A673 (cell line): ENCODE measurements at regions not wholly inside any gene's neighbourhood (a gene's known extent, or its start where the extent isn't known, plus 50 kb on each side); places are given as distances from the start of the nearest gene placed in this dataset.

Source experiments
- CTCF ChIP-seq: fragments of 300-800, 200-600 bp; sonication (generic); conservative IDR thresholded peaks from 2 replicates; pipeline ENCODE4 v1.5.1; 2017; ENCODE audit warnings: low read depth, mild to moderate bottlenecking, antibody characterized with exemption, low read length, moderate library complexity, mixed read lengths
- EZH2 ChIP-seq: fragments of 200-600 bp; sonication (generic); IDR thresholded peaks from 2 replicates; pipeline ENCODE4 v1.6.1; 2017; ENCODE audit warnings: borderline replicate concordance, low read depth, mild to moderate bottlenecking, mixed read lengths, antibody characterized with exemption, low read length; ENCODE audit not compliant: poor library complexity, severe bottlenecking

GRCh38 chr1:22338071-22338765 lies 113.4 kb upstream of the ZBTB40 start:
- no peak for TF ChIP-seq CTCF
- no peak for TF ChIP-seq EZH2
